ENCODE measurements at regions not wholly inside any gene's neighbourhood (a gene's known extent, or its start where the extent isn't known, plus 50 kb on each side); places are given as distances from the start of the nearest gene placed in this dataset.
A peak's percentile ranks its signal among the peaks of the same experiment; 100 is the strongest.

- DNase-seq = peak in 1 of 2 experiments; percentile 62
- no TSS peak for BruUV-seq (replicated peaks)
These were observed 115.5 kb upstream of the CREB5 start for GRCh38 chr7:28296571-28297483.

GRCh38 chr7:28297801-28298459 lies 114.4 kb upstream of the CREB5 start:
- Mint-ChIP-seq H3K36me3 (ENCODE audit: insufficient read depth, unreplicated experiment) (no peaks in the 10 kb centered on the region), H3K4me3 (ENCODE audit: unreplicated experiment) (no peak overlapping the region), H3K9me3 (ENCODE audit: unreplicated experiment) (no peaks in the 10 kb centered on the region), H3K27me3 (ENCODE audit: insufficient read depth, unreplicated experiment) (peaks cover 3% of the 10 kb centered on the region), H3K4me1 (ENCODE audit: low read depth, unreplicated experiment) (no peaks in the 10 kb centered on the region), H3K27ac (ENCODE audit: unreplicated experiment) (no peak overlapping the region)
- H3K4me1 ChIP-seq = no peaks in the 10 kb centered on the region
- no peak for DNase-seq
- no peak for TF ChIP-seq CTCF (IDR thresholded peaks at IDR 0.05; ENCODE audit: insufficient read depth in 1 of 2, low read depth in 1 of 2, low read length in 1 of 2, severe bottlenecking in 1 of 2, unreplicated experiment in 1 of 2)
- H3K36me3 ChIP-seq (ENCODE audit: control insufficient read depth, insufficient read depth, low read length) = no peaks in the 10 kb centered on the region
- H3K4me3 ChIP-seq (ENCODE audit: low read depth, low read length) = no peak overlapping the region
- no TSS peak for BruUV-seq (replicated peaks)
- intact Hi-C loops (cut with micrococcal nuclease; ENCODE audit: unreplicated experiment) = loop anchor here (5.0 kb wide), 1 partner anchor 64 kb away; no protein-coding TSS in a partner anchor
- POLR2A ChIA-PET = no interaction called here
- no peaks in the 10 kb centered on the region for H3K27me3 ChIP-seq (replicated peaks; ENCODE audit: control insufficient read depth, insufficient read depth, low read length)
- no peaks in the 10 kb centered on the region for H3K9me3 ChIP-seq
- CTCF ChIA-PET = interaction anchor here (0.6 to 1.4 kb wide), 3 partner anchors 66 to 534 kb away, joined by 3 to 6 read pairs (median 5); no protein-coding TSS in a partner anchor

More at GRCh38 chr7:28296571-28297483, 115.5 kb upstream of the CREB5 start:
- H3K4me3 ChIP-seq (ENCODE audit: low read depth, low read length) = no peak overlapping the region
- ChIA-PET POLR2A (no interaction called here), CTCF (interaction anchor here (0.6 to 1.1 kb wide), 5 partner anchors 55 to 535 kb away, joined by 3 to 5 read pairs (median 3); no protein-coding TSS in a partner anchor)
- intact Hi-C loops (cut with micrococcal nuclease; ENCODE audit: unreplicated experiment) = loop anchor here (5.0 kb wide), 1 partner anchor 65 kb away; no protein-coding TSS in a partner anchor
- H3K27ac Mint-ChIP-seq (ENCODE audit: unreplicated experiment) = no peak overlapping the region
- H3K36me3 ChIP-seq (ENCODE audit: control insufficient read depth, insufficient read depth, low read length) = no peaks in the 10 kb centered on the region
- H3K27me3 ChIP-seq (replicated peaks; ENCODE audit: control insufficient read depth, insufficient read depth, low read length) = no peaks in the 10 kb centered on the region
- no peaks in the 10 kb centered on the region for H3K4me1 ChIP-seq
- no peaks in the 10 kb centered on the region for H3K36me3 Mint-ChIP-seq (ENCODE audit: insufficient read depth, unreplicated experiment)
- H3K4me3 Mint-ChIP-seq (ENCODE audit: unreplicated experiment) = no peak overlapping the region
- TF ChIP-seq CTCF (IDR thresholded peaks at IDR 0.05; ENCODE audit: insufficient read depth in 1 of 2, low read depth in 1 of 2, low read length in 1 of 2, severe bottlenecking in 1 of 2, unreplicated experiment in 1 of 2) = peak; percentile 53 to 65
- no peaks in the 10 kb centered on the region for H3K9me3 ChIP-seq
- H3K27me3 Mint-ChIP-seq (ENCODE audit: insufficient read depth, unreplicated experiment) = peaks cover 3% of the 10 kb centered on the region
- H3K4me1 Mint-ChIP-seq (ENCODE audit: low read depth, unreplicated experiment) = no peaks in the 10 kb centered on the region
- no peaks in the 10 kb centered on the region for H3K9me3 Mint-ChIP-seq (ENCODE audit: unreplicated experiment)

- H3K36me3 Mint-ChIP-seq (ENCODE audit: insufficient read depth, unreplicated experiment) = no peaks in the 10 kb centered on the region
- intact Hi-C loops (cut with micrococcal nuclease; ENCODE audit: unreplicated experiment) = loop anchor here (1.0 to 5.0 kb wide), 5 partner anchors 63 to 555 kb away; no protein-coding TSS in a partner anchor
- H3K4me3 ChIP-seq (ENCODE audit: low read depth, low read length) = no peak overlapping the region
- no peak overlapping the region for H3K4me3 Mint-ChIP-seq (ENCODE audit: unreplicated experiment)
- no peaks in the 10 kb centered on the region for H3K27me3 ChIP-seq (replicated peaks; ENCODE audit: control insufficient read depth, insufficient read depth, low read length)
- DNase-seq = peak; percentile 56 to 70
- no peaks in the 10 kb centered on the region for H3K9me3 ChIP-seq
- ChIA-PET CTCF (interaction anchor here (0.6 to 1.4 kb wide), 8 partner anchors 15 to 237 kb away, joined by 3 to 6 read pairs (median 3); no protein-coding TSS in a partner anchor), POLR2A (no interaction called here)
- H3K4me1 ChIP-seq = no peaks in the 10 kb centered on the region
- no peaks in the 10 kb centered on the region for H3K36me3 ChIP-seq (ENCODE audit: control insufficient read depth, insufficient read depth, low read length)
- peak; percentile 47 to 79 for TF ChIP-seq CTCF (IDR thresholded peaks at IDR 0.05; ENCODE audit: insufficient read depth in 1 of 2, low read depth in 1 of 2, low read length in 1 of 2, severe bottlenecking in 1 of 2, unreplicated experiment in 1 of 2)
- H3K27me3 Mint-ChIP-seq (ENCODE audit: insufficient read depth, unreplicated experiment) = peaks cover 3% of the 10 kb centered on the region
- BruUV-seq (replicated peaks) = no TSS peak
- H3K4me1 Mint-ChIP-seq (ENCODE audit: low read depth, unreplicated experiment) = no peaks in the 10 kb centered on the region
- no peaks in the 10 kb centered on the region for H3K9me3 Mint-ChIP-seq (ENCODE audit: unreplicated experiment)
- H3K27ac Mint-ChIP-seq (ENCODE audit: unreplicated experiment) = no peak overlapping the region
These were observed 113.3 kb upstream of the CREB5 start for GRCh38 chr7:28298870-28299518.
